Transverse colon (tissue), 4 donors: ENCODE measurements at regions not wholly inside any gene's neighbourhood (a gene's known extent, or its start where the extent isn't known, plus 50 kb on each side); places are given as distances from the start of the nearest gene placed in this dataset.

ENCODE experiments used
- CTCF ChIP-seq, 5 experiments: fragments of 200-600 bp in 3 of 5; fragments of 450-650 bp in 2 of 5; sonication (generic) in 3 of 5; IDR thresholded peaks; 1 replicate in 2 of 5; 2 replicates in 3 of 5; pipeline ENCODE4 v1.5.1; 2016 to 2017; ENCODE audit warnings: antibody characterized with exemption in 5 of 5, inconsistent platforms in 3 of 5, mild to moderate bottlenecking in 2 of 5, moderate library complexity in 1 of 5
- POLR2AphosphoS5 ChIP-seq, 3 donors: sonication (generic); formaldehyde crosslinking; IDR thresholded peaks; one replicate each; pipeline ENCODE4 v1.6.1; 2016; ENCODE audit warnings: antibody characterized with exemption in 3 of 3

GRCh38 chr18:56148373-56148772, 490.0 kb downstream of the TXNL1 start:
- TF ChIP-seq CTCF (IDR thresholded peaks at IDR 0.05) (no peak), POLR2AphosphoS5 (IDR thresholded peaks at IDR 0.05) (no peak)
